ENCODE measurements at regions not wholly inside any gene's neighbourhood (a gene's known extent, or its start where the extent isn't known, plus 50 kb on each side); places are given as distances from the start of the nearest gene placed in this dataset.
"Not testable (repeated sequence)": the region's sequence is repeated elsewhere in the genome, so short reads cannot be mapped to it uniquely, and the experiment has no call there.

DNA sequence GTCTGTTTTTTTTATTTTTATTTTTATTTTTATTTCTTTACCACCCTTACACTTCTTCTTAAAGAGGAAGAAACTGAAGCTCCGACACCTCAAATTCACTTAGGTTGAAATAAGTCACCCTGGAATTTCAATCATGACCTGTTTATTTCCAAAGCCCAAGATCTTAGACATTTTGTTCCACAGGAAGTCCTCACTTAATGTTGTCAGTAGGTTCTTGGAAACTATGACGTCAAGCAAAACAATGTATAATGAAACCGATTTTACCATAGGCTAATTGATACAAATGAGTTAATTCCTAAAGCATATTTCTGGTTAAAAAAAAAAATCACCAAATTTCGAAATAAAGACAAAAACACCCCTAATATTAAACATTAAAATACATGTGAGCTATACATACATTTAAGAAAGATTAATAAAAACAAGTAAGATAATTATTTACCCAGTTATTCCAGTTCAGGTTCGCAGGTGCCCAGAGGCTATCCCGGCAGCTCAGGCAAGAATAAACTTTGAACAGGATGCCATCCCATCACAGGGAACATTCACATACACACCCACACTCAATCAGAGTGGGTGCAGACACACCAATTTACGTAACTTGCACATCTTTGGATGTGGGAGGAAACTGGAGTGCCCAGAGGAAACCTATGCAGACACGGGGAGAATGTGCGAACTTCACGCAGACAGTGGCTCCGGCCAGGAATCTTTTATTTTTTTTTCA lies 391.0 kb downstream of the RAP2B start:
- DNase-seq (ENCODE audit: low spot score): no peak

- DNase-seq (ENCODE audit: low spot score): no peak
These were observed 391.5 kb downstream of the RAP2B start for GRCh38 chr3:153553605-153553945.

- no peak for DNase-seq (ENCODE audit: low spot score)
These were observed 393.9 kb downstream of the RAP2B start for GRCh38 chr3:153555919-153556318.

DNA sequence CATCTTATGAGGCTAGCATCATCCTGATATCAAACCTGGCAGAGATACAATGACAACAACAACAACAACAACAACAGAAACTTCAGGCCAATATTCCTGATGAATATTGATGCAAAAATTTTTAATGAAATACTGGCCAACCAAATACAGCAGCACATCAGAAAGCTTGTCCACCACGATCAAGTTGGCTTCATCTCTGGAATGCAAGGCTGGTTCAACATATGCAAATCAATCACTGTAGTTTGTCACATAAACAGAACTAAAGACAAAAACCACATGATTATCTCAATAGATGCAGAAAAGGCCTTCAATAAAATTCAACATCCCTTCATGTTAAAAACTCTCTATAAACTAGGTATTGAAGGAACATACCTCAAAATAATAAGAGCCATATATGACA lies 397.3 kb downstream of the RAP2B start:
- not testable (repeated sequence) for DNase-seq (ENCODE audit: low spot score)

GRCh38 chr3:153567011-153567410 lies 405.0 kb downstream of the RAP2B start:
- DNase-seq (ENCODE audit: low spot score): no peak

DNA sequence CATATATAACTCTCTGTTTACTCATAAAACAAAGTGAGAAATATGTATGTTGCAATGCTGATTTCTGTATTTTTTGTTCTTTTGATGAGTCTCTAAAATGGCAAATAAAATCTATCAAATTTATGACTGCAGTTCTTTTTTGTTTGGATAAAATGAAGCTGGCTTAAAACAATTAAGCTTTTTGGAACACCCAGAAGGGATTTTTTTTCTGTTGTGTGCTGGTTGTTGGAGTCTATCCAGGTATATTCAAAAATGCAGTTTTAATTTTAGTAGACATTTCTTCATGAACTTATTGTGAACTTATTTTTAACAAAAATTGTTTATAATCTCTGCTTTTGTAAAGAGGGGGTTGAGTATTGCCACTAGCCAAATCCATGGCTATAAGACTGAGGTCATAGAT lies 405.5 kb downstream of the RAP2B start:
- no peak for DNase-seq (ENCODE audit: low spot score)

GRCh38 chr3:153570481-153570880 lies 408.5 kb downstream of the RAP2B start:
- DNase-seq (ENCODE audit: low spot score): not testable (repeated sequence)

DNA sequence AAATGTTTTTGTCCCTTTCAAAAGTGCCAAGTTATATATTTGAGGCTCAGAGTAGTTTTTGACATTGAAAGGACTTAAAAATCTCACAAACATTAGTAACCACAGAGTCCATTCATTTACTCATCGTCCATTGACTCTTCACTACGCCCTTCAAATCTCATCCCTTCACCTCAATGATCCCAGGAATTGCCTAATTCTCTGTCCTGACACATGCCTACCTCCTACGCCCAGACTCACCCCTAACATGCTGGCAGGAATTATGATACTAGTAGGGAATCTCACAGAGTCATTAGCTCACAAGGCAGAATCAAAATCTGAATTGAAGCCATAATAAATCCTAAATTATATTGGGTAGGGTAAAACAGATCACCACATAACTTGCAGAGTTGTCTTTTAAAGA lies 410.1 kb downstream of the RAP2B start:
- DNase-seq (ENCODE audit: low spot score): no peak

DNA sequence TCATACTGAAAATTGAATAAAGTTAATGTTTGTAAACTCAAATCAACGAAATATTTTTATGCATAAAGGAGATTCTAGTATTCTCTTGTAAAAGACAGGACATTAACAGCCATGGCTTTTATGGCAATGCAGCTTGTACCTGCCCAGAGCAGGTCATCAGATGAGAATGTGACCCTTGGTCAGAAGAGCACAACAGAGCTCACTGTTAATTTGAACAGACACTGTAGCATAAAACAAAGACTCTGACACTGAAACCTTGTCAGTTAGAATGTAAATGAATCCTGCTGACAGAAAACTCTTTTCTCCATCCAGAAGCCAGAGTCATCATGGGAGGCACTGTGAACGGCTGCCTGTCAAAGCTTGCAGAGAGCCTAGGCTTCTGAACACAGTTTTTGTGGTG lies 410.6 kb downstream of the RAP2B start:
- no peak for DNase-seq (ENCODE audit: low spot score)

GRCh38 chr3:153573481-153573880 lies 411.5 kb downstream of the RAP2B start:
- no peak for DNase-seq (ENCODE audit: low spot score)

DNA sequence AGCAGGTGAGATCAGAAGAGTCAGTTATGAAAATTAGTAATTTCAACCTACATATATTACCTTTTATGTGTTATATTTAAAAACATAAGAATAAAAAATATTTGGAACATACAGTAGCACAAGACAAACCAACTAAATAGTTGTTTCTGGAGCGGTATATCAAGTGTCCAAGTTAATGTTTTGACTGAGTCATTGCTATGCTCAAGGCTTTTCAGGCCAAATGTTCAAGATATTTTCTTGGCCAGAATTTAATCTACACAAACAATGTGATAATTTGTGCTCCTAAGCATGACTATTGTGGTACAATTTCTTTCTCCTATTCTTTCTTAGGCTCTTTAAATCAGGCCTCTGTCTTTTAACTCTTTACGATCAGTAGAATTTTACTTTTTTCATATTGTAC lies 412.4 kb downstream of the RAP2B start:
- no peak for DNase-seq (ENCODE audit: low spot score)

DNA sequence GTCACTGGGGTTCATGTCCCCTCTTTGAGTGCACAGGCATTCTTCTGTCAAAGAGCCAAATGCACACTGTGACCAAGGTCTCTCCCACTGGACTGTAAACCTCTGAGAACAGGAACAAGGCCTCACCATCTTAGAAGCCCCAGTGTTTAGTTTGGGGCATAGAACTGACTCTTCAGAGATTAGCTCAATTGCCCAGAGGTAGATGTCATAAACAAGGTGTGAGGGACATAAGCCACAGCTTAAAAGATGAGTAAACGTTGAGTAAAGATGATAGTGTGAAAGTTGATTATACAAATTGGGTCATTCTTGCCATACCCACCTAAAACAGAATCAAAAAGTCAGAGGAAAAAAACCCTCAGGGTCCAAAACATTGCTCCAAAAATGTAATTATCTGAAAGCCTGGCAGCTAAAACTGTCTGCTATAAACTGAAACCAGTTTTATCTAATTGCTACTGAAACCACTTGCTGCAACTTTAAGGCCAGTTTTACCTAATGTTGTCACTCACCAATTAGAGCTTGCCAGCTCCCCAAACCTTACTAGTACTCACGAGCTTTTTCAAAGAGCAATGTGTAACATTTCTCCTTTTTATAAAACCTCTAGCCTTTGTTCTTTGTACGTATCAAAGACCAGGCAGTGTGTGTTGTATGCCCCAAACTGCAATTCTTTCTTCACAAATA lies 415.2 kb downstream of the RAP2B start:
- no peak for DNase-seq (ENCODE audit: low spot score)

DNA sequence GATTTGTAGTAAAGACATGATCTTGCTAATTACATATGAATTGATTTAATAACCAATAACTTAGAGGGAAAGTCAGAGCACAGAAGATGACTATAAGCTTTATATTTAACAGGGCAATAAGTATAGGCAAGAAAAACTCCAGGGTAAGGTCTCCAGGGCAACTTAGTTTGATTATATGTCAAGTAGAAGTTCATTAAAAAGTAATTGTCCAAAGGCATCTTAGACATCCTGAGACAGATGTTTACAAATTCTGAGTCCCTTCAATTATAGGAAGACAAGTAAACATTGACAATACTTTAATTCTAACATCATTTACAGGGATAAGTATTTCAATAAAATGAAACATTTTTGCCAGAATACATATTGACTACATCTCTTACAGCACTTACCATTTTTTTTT lies 416.0 kb downstream of the RAP2B start:
- no peak for DNase-seq (ENCODE audit: low spot score)

DNA sequence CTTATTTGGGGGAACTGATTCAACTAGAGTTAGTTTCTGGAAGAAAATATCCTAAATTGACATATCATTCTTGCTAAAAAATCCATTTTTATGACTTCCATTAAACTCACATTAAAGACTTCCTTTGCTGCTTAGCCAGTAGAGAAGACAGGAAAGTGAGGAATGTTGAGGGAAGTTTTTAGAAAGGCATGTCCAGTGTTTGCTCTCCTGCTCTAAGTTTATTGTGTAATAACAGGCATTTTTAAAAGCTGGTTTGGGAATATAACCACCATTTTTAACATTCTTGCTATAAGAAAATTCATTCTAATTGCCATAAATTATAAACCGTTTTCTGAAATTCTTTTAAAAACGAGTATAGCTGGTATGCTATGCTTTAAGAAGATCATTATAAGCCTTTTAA lies 428.0 kb downstream of the RAP2B start:
- no peak for DNase-seq (ENCODE audit: low spot score)

- no peak for DNase-seq (ENCODE audit: low spot score)
These were observed 429.7 kb downstream of the RAP2B start for GRCh38 chr3:153591561-153592245.

- no peak for DNase-seq (ENCODE audit: low spot score)
These were observed 433.3 kb downstream of the RAP2B start for GRCh38 chr3:153595186-153595815.

GRCh38 chr3:153596401-153596800 lies 434.4 kb downstream of the RAP2B start:
- DNase-seq (ENCODE audit: low spot score): no peak

DNA sequence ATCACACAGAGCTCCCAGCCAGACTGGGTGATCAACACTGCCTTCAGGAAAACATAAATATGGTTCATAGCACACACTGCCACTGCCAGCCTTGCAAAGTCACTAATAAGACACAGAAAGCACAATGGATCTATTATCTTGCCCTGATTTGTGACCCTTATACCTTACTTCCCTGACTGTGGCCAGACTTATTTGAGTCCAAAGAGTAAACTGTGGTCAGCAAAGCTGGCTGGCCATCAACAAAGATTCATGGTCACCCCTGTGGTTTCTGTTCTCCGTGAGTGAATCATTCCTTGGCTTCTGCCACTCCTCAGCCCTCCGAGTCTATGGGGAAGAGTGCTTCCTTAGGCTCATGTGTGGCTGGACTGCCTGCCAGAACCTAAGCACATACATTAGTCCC lies 437.7 kb downstream of the RAP2B start:
- no peak for DNase-seq (ENCODE audit: low spot score)

- no peak for DNase-seq (ENCODE audit: low spot score)
These were observed 438.9 kb downstream of the RAP2B start for GRCh38 chr3:153600896-153601295.

- no peak for DNase-seq (ENCODE audit: low spot score)
These were observed 439.4 kb downstream of the RAP2B start for GRCh38 chr3:153601374-153601853.

DNA sequence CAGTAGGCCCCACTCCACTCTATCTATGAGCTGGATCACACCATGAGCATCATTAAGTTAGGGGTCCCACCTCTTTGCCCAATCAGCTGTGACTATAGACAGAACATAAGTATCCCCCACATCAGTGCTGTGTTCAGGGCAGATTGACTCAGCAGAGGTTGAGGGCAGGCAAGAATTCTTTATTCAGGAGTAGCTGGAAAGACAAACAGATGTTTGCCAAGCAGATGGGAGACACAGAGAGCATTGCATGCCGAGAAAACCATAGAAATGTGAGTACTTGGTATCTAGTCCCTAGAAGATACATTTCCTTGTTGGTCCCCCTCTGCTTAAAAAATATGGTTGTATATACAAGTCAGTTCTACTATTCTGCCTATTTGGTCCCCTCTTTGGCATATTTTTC lies 440.8 kb downstream of the RAP2B start:
- DNase-seq (ENCODE audit: low spot score): no peak

- no peak for DNase-seq (ENCODE audit: low spot score)
These were observed 452.1 kb downstream of the RAP2B start for GRCh38 chr3:153614140-153614539.

DNA sequence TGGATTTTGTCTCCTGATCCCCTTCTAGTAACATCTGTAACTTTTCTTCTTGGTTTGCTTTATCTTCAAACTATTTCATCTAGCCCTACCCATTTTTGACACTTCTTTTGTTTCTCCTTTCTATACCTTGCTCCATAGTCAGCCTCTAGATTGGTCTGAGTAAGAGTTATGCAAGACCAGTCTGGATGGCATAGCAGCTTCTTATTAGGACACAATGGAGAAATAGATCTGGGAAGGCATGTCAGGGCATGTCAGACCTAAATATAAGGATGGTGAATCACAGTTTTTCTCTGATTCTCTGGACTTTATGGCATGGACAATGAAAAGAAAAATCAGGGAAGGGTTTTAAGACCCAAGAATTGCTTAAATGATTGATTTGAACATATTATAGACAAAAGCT lies 452.5 kb downstream of the RAP2B start:
- DNase-seq (ENCODE audit: low spot score): no peak
